Activated T-cell treated with anti-CD3 and anti-CD28 coated beads, Interleukin-2, amount 50 U/mL, for 48 hours (primary cell): ENCODE measurements at regions not wholly inside any gene's neighbourhood (a gene's known extent, or its start where the extent isn't known, plus 50 kb on each side); places are given as distances from the start of the nearest gene placed in this dataset.

Experiments used
- DNase-seq, 2 experiments: peaks; one replicate each; pipeline ENCODE4 v3.0.0-alpha.2; 2020

DNA sequence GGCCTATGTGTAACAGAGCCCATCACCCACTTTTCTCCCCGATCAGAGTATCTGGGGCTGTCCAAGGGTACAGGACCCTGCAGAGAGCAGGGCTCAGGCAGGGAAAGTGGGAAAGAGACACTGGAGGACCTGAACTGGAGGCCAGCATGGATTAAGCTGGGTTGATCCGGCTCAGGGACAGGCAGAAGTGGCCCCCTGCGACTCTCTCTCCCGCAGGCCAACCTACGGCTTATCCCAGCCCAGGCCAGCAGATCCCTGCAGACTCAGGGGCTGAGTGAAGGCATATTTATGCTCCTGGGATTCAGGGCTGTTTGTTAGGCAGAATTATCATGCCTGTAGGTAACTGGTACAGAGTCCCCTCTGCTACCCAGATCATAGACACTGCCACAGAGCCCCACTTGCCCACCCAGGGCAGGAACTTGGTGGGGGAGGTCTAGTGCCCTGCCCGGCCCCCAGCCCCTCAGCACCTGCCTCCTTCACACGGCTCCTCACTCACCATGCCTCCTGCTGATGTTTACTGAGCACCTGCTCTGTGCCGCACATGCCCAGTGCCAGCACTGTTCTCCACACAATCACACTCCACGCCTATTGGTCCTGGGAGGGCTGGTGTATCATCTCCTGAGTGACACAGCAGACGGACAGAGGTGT lies 87.3 kb downstream of the ADRA2C start:
- DNase-seq, result no peak

DNA sequence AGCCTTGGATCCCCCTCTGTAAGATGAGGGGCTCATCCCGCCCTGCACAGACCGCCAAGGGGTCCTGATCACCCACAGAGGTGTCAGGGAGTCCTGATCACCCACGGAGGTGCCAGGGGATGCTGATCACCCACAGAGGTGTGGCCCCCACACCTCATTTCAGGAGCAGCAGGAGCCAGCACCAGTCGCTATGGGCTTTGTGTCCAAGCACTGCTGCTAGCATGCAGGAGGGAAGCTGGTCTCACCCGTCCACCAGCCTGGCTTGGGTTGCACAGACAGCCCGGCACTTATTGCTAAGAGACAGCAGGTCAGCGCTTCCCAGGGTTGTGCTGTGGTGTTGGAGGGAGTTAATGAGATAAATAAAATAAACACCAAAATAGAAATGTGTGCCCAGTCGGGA lies 88.5 kb downstream of the ADRA2C start:
- no peak for DNase-seq

DNA sequence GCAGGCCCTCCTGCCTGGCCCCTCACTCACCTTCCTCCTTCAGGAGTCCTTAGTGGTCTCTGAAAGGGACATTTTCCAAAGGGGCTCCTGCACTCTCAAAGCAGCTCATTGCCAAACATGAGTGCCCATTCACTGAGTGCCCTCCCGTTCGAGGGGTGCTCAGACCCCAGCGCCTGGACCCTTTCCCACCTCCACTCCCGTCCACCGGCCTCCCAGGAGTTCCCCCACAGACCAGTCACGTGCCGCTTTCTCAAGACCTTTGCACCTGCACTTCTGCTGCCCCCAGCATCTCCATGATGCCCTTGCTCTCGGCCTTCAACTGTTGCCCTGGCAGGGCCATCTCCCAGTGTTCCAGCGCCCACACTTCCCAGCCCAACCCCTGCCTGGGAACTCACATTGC lies 89.5 kb downstream of the ADRA2C start:
- no peak for DNase-seq

DNA sequence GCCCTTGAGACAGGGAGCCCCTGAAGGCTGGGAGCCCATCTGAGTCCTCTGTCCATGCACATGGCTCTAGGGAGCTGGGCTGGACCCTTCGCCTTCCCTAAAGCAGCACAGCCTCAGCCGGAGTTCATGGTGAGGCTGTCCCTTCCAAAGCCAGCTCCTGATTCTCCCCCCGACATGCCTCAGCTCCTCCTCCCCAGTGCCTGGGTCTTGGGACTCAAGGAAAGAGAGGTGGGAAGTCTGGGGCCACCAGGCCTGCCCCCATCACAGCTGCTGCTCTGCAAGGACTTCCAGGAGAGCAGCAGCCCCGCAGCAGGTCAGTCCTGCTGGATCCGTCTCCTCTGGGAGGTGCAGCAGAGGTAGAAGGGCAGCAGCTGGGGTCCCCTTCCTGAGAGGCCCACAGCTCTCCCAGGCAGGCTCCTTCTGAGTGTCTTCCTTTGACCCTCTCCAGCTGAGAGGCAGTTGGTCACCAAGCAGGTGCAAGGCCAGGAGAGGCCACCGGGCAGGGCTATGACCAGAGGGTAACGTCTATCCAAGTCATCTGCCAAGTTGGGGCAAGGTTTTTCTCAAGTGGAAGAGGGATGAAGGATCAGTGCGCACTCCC lies 90.5 kb downstream of the ADRA2C start:
- DNase-seq, result no peak

DNA sequence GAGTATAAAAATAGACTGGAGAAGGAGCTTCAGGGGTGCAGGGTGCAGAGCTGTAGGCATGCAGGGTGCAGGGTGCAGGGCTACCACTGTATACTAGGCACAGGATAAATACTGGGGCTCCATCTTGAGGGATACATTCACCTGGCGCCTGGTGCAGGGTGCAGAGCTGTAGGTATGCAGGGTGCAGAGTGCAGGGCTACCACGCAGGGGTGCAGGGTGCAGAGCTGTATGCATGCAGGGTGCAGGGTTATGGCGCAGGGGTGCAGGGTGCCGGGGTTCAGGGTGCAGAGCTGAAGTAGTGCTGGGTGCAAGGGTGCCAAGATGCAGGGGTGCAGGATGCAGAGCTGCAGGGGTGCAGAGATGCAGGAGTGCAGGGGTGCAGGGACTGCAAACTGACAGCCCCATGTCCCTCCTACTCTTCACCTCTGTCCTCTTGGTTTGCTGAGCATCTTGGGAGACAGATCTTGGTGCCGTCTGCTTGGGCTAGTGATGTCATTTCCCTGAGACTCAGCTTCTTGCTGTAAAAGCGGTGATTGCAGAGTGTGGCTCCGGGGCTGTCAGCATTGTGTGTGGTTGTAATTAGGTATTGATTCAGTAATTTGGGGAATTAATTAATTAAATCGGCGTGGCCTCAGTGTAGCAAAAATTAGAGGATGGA lies 91.2 kb downstream of the ADRA2C start:
- DNase-seq, result no peak

DNA sequence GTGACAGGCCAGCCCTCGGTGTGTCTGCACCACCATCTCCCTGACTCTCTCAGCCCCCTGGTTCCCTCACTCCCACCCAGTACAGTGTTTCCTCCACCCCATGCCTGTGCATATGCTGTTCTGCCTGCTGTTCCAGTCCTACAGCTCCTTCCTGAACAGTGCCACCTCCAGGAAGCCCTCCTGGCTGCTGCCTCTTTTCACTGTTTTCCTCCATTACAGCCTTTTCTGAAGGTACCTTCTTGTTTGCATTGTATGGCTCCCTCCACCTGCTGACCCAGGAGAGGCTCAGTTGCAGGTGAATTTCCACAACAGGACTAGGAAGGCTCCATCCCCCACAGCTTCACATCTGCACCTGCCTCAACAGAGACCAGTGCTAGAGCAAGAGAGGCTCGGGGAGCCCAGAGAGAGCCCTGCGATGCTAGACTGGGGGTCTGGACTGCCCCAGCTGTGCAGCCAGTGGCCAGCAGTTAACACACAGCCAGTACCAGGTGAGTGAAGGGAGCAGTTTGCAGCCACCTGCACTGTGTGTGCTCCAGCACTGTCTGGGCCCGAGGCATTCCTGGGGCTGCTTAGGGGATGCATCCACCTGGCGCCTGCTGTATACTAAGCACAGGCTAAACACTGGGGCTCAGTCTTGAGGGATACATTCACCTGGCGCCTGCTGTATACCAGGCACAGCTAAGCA lies 92.0 kb downstream of the ADRA2C start:
- no peak for DNase-seq

DNA sequence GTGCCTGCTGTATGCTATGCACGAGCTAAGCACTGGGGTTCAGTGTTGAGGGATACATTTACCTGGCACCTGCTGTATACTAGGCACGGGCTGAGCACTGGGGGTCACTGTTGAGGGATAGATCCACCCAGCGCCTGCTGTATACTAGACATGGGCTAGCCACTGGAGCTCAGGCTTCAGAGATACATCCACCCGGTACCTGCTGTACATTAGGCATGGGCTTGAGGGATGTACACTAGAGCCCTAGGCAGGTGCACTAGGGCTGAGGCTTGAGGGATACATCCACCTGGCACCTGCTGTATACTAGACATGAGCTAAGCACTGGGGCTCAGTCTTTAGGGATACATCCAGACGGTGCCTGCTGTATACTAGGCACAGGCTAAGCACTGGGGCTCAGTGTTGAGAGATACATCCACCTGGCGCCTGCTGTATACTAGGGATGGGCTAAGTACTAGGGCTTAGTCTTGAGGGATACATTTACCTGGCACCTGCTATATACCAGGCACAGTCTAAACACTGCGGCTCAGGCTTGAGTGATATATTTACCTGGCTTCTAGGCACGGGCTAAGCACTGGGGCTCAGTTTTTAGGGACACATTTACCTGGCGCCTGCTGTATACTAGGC lies 92.7 kb downstream of the ADRA2C start:
- no peak for DNase-seq

DNA sequence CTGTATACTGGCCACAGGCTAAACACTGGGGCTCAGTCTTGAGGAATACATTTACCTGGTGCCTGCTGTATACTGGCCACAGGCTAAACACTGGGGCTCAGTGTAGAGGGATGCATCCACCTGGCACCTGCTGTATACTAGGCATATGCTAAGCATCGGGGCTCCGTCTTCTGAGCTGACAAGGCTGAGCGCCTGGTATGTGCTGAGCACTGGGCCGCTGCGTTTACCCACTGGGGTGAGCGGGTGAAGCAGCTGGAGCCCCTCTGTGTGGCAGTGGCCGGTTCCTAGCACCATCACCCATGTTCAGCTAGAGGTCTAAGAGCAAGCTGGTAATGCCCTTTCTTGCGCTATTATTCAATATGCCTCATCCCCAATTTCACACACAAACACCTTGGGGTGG lies 93.4 kb downstream of the ADRA2C start:
- no peak for DNase-seq

DNA sequence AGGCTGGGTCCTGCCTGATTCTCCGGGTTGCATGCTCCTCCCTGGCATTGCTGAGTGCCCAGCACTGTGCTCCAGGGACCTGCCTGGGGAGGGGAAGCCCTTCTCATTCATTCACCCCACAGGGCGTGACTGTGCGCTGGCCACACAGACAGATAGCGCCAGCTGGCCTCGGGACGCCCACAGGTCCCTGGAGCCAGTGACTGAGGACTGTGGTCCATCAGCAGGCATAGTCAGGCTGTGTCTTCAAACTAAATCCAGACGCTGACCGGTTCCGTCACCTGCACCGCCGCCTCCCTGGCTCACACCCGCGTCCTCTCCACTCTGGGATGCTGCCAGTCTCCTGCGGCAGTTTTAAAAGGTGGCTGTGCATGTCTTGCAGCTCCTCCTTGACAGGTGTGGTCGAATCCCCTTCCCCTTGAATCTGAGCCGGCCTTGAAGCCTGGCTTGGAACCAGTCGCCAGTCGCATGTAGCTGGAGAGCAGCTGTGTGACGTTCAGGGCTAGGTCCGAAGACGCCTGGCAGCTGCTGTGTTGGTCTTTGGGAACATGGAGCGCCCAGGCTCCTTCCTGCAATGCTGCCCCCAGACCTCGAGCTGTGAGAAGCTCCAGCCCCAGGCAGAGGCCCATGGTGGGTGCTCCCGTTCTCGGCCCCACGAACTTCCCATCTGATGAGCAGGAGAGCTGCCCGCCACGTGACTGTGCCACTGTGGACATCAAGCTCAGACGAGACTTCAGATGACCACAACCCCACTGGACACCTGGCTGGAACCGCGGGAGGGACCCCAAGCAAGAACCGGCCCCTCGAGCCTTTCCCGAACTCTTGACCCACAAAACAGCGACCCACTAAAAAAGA lies 94.1 kb downstream of the ADRA2C start:
- no peak for DNase-seq

DNA sequence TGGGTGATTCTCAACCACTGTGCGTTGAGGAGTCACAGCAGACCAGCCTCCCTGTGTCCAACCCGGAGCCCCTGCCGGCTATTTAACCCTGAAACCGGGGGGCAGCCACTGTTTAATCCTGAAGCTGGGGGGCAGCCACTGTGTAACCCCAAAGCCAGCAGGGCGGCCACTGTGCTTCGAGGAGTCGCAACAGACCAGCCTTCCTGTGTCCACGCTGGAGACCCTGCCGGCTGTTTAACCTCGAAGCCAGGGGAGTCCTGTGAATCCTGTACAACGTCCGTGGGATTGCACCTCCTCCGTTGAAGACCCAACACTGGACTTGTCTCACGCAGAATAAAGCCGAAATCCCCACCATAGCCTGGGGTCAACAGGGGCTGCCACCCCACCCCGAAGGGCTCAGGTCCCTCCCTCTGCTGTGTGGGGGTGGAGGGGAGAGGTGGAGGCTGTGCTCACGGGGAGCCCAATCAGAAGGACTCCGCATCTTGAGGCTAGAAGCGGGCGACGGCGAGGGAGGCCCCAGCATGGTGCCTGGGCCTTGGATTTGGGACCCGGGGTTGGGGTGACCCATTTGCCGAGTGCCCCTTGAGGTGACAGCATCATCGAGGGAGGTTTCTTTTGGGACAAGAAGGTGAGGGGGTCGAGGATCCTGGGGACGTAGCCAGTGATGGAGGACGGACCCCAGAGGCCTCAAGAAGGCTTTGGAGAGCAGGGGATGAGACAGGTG lies 94.9 kb downstream of the ADRA2C start:
- DNase-seq, result no peak

DNA sequence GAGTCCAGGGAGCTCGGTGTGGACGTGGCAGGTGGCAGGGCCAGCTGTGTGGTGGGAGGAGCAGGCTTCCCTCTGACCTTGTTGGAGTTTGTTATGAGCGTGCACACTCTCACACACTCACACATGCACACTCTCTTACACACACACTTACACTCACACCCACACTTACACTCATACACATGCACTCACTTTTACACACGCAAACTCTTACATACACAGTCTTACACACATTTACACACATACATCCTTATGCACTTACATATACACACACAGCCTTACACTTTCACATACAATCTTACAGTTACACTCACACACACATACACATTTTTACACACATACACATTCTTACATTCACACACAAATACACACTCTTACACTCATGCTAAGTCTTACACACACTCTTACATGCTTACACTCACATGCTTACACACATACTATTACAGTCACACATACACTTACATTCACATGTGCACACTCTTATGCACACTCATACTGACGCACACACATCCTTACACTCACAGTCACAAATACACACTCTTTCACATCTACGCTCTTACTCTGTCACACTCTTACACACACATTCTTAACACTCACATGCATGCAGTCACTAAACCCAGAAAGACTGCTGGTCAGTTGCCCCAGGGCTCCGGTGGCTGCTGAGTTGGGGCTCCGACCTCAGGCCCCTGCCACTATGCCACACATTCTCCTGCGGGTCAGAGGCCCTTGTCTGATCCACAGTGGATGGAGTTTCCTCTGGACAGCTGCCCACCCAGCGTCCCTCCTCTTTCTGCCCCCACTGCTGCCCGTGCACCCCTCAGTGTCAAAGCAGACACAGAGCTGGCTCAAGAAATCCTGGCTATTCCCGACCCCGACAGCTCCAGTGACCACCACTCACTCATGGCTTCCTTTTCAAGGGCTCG lies 95.8 kb downstream of the ADRA2C start:
- no peak for DNase-seq

DNA sequence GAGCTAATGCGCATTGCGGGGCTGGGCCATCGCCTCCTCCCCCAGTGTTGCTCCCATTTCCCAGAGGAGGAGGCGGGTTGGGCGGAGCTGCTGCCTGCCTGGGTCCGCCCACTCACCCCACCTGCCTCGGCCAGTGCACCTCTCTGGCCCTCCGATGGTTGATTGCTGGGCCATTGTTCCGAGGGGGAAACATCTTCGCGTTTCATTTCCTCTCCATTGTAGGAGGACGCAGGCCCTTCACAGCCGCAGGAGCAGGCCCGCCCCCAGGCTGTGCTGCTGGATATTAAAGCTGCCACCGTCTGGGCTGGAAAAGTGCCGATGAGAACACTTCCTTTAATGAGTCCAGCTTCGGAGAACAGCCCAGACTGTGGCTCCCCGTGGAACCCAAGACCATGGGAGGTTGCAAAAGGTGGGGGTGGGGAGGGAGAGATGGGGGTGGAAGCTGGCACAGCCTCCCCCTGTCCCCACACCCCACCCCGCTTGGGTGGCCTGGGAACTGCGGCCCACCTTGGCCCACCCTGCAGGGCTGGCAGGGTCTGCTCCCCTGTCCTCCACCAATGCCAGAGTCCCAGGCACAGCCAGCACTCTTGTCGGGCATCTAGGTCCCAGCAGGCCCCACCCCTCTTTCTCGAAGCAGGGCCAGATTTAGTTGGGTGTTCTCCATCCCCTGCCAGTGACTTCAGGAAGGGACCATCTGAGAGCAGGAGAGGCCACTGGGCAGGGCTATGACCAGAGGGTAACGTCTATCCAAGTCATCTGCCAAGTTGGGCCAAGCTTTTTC lies 96.6 kb downstream of the ADRA2C start:
- no peak for DNase-seq

DNA sequence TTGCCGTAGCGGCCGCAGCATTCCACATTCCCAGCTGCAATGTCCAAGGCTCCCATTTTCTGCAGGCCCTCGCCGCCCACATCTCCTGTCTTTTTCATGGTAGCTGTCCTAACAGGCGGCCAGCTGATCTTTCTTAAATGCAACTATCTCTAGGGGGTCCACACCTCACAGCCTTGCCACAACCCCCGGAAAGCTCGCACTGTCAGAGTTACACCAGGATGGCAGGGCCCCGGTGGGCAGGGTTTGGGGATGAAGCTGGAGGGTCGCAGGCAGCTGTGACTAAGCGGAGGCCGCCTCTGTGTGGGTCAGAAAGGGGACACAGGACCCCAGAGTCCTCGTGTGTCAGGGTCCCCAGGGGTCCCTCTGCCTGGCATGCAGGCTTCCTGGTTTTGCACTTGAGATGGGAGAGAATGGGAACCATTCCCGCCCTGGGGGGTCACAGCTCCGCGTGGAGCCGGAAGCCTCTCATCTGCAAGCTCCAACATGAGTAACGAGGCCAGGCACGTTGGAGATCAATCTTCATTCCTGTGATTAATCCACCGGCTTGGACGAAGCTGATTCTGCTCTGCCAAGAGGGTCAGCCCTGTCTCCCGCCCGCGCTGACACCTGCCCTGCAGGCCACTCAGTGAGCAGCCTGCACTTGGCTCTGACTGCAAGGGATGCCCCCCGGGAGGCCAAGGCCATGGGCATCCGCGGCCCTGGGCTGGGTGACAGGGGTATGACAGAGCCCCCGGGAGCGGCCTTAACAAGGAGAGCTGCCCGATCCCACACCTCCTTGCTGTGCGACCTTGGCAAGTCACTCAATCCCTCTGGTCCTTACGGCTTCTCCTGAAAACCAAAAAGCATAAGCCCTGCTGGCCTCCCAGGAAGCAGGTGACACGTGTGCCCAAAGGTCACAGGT lies 97.9 kb downstream of the ADRA2C start:
- no peak for DNase-seq

DNA sequence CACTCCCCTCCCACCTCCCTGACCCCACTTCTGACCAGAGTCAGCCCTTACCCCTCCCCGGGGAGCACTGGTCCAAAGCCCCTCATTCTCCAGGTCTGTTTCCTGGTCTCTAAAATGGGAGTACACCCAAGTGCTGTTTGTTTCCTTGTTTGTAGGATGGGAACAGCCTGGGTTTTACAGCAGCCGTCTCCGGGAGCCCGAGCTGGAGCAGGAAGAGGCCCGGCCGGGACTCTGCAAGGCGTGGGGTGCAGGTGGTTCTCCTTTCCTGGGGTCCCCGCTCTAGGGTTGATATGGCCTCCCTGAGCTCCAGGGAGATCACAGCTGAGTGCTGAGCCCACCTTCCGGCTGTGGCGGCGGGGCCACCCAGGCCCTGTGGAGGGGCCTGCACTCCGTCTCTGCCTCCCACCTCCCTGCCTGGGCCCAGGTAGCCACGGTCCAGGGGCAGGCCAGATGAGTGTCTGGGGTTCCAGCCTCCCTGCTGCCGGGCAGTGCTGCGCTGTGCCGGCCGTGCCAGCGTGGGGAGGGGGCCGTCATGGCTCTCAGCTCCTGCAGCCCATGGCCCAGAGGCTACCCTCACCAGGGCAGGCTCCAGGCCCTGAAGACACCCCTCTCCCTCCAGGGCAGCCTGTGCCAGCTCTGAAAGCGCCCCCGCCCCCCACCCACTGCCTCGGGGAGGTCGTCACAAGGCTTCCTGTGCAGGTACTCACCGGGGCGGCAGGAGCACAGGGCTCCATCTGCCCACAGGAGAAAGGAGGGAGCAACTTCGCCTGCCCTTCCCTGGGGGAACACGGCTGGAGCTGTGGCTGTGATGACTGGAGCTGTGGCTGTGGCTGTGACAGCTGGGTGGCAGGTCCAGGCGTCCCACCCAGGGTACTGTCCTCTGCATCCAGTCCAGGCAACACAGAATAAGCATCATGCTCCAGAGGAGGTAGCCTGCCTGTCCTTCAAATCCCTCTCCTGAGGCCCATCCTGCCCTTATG lies 98.8 kb downstream of the ADRA2C start:
- DNase-seq, result no peak

DNA sequence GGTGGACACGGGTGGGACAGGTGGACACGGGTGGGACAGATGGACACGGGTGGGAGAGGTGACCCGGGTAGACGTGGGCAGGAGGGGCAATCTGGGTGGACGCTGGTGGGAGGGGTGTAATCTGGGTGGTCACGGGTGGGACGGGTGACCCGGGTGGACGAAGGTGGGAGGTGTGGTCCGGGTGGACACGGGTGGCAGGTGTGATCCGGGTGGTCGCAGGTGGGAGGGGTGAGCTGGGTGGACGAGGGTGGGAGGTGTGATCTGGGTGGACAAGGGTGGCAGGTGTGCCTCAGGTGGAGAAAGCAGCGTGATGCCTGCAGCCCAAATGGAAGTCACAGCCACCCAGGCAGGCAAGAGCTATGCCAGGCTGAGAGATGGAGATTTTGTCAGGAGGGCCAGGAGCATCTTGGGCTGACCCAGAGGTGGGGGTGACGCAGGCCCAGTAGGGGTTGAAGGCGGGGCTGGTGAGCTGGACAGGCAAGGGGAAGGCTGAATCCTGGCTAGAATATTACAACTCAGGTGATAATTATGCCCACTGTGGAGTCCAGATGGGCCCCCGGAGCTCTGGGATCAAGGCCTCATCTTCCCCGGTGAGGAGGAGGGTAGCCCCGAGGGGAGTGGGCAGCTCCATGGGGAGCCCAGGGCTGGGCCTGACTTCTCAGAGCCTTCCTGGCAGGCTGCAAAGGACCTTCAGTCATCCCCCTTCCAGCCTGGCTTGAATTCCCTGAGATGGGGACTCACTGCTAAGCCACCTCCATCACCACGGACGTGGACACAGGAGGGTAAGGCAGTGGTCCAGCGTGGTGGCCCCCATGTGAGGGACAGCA lies 100.0 kb downstream of the ADRA2C start:
- no peak for DNase-seq

DNA sequence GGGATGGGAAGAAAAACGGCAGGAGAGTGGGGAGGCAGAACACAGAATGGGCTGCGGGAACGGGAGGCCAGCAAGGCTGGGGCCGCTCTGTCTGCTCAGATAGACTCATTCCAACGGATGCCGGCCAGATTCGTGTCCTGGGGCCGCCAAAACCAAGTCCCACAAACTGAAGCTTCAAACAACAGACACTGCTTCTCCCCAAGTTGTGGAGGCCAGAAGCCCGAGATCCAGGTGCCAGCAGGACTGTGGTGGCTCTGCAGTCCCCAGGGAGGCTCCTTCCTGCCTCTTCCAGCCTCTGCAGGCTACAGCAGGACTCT lies 100.6 kb downstream of the ADRA2C start:
- DNase-seq, result no peak
